GM10266 (cell line): ENCODE measurements at regions not wholly inside any gene's neighbourhood (a gene's known extent, or its start where the extent isn't known, plus 50 kb on each side); places are given as distances from the start of the nearest gene placed in this dataset.
"Not testable (repeated sequence)": the region's sequence is repeated elsewhere in the genome, so short reads cannot be mapped to it uniquely, and the experiment has no call there.

Experiments
- DNase-seq: peaks from one replicate; pipeline ENCODE4 v3.0.0; 2012; ENCODE audit errors: extremely low spot score
- TF ChIP-seq, protein P1 (sequence below): IDR thresholded peaks from 2 replicates; pipeline ENCODE4 v1.5.1; 2012; ENCODE audit warnings: mild to moderate bottlenecking, low read depth; ENCODE audit not compliant: control insufficient read depth, insufficient read depth; ENCODE audit errors: missing control alignments

DNA sequence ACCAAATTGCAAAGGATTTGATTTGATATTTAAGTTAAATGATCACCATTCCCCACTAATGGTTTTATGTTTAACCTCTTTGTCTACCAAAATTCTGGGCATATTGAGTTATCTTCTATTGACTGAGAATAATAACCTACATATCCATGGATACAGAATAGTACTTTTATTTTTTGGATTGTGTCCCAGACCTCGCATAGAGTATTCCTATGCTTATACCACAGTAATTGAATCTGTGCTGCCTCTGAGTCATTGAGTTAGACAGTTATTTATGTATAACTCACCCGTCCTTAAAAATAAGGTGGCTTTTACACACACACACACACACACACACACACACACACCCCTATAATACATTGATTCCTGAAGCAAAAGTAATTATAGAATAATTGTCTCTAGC lies 690.1 kb upstream of the BCHE start:
- TF ChIP-seq, protein P1, sequence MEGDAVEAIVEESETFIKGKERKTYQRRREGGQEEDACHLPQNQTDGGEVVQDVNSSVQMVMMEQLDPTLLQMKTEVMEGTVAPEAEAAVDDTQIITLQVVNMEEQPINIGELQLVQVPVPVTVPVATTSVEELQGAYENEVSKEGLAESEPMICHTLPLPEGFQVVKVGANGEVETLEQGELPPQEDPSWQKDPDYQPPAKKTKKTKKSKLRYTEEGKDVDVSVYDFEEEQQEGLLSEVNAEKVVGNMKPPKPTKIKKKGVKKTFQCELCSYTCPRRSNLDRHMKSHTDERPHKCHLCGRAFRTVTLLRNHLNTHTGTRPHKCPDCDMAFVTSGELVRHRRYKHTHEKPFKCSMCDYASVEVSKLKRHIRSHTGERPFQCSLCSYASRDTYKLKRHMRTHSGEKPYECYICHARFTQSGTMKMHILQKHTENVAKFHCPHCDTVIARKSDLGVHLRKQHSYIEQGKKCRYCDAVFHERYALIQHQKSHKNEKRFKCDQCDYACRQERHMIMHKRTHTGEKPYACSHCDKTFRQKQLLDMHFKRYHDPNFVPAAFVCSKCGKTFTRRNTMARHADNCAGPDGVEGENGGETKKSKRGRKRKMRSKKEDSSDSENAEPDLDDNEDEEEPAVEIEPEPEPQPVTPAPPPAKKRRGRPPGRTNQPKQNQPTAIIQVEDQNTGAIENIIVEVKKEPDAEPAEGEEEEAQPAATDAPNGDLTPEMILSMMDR, result no peak
- no peak for DNase-seq

DNA sequence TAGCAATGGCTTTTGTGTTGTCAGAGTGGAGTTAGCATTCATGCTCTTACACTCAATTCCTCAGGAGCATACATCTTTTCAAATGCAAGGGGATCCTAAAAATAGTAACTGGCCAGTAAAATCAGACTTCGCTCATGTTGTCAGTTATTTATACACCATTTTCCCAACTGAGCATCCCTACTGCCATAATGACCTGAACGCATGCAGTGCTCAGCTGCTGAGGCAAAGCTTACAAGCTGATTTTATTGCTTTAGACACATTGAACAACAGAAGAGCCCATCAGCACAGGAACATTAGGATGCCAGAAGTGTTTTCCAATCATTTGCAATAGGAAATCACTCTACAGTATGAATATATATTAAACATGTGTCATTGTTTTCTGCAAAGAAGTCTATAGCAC lies 689.7 kb upstream of the BCHE start:
- DNase-seq, result no peak
- TF ChIP-seq, protein P1, result no peak

GRCh38 chr3:166522017-166522416 lies 684.8 kb upstream of the BCHE start:
- TF ChIP-seq, protein P1, result no peak
- DNase-seq, result no peak

DNA sequence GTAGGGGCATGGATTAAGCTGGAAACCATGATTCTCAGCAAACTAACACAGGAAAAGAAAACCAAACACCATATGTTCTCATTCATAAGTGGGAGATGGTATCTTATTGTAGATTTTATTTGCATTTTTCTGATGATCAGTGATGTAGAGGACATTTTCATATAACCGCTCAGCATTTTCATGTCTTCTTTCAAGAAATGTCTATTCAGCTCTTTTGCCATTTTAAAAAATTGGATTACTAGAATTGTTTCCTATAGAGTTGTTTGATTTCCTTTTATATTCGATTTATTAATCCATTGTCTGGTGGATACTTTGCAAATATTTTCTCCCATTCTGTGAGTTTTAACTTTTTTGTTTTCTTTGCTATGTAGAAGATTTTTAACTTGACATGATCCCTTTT lies 682.2 kb upstream of the BCHE start:
- DNase-seq, result no peak
- TF ChIP-seq, protein P1, result no peak

DNA sequence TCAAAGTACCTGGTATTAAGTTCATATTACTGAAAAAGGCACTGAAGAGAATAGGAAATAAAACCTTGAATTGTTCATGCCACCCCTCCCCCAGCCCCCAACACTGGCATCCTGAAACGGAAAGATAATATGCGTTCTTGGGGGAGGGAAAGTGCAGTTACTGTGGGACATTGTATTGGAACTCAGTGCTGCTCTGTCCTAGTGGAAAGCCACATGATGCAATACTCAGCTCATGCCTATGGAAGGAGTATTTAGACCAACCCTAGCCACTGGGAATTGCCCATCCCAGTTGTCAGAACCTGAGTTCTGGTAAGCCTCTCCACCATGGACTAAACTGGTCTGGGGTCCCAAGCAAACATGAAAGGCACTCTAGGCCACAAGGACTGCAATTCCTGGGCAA lies 680.8 kb upstream of the BCHE start:
- DNase-seq, result no peak
- TF ChIP-seq, protein P1, result no peak

- no peak for DNase-seq
- TF ChIP-seq, protein P1, result no peak
Observed at GRCh38 chr3:166510382-166510781, 673.2 kb upstream of the BCHE start.

- DNase-seq, result not testable (repeated sequence)
Observed at GRCh38 chr3:166500420-166500819, 663.2 kb upstream of the BCHE start.

DNA sequence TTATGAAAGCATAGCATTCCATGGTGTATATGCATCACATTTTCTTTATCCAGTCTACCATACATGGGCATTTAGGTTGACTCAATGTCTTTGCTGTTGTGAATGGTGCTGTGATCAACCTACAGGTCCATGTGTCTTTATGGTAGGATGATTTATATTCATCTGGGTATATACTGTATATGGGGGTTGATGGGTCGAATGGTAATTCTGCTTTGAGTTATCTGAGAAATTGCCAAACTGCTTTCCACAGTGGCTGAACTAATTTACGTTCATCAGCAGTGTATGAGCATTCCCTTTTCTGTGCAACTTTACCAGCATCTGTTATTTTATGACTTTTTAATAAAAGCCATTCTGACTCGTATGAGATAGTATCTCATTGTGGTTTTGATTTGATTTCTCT lies 662.4 kb upstream of the BCHE start:
- TF ChIP-seq, protein P1, result no peak
- no peak for DNase-seq
